GM12878 (cell line): ENCODE measurements at regions not wholly inside any gene's neighbourhood (a gene's known extent, or its start where the extent isn't known, plus 50 kb on each side); places are given as distances from the start of the nearest gene placed in this dataset.

ENCODE experiments used
- ATAC-seq: fragments of 200-7000 bp; cut with Tn5 transposase; 3 replicates; pipeline ENCODE4 v1.9.1; 2020; ENCODE audit warnings: mild to moderate bottlenecking, moderate library complexity
- BruUV-seq: library from RNA; stranded (reverse); fragments of 400-500 nt; replicated peaks from 2 replicates; lab custom pipeline; 2021; lab: Mats Ljungman, UMichigan
- CTCF ChIA-PET: fragments of 300-600 bp; sonication (Branson Sonifier 250); formaldehyde crosslinking; extraction: SDS; loops from one replicate; lab custom pipeline; 2021; ENCODE audit warnings: inconsistent platforms; lab: Yijun Ruan, JAX
- POLR2A ChIA-PET: fragments of 350-600 bp; formaldehyde crosslinking; extraction: SDS; loops from one replicate; lab custom pipeline; 2021; ENCODE audit warnings: inconsistent platforms; lab: Charles Lee
- RAD21 ChIA-PET: fragments of 300-600 bp; sonication (Branson Sonifier 250); formaldehyde crosslinking; loops from one replicate; lab custom pipeline; 2023; ENCODE audit warnings: antibody characterized with exemption; ENCODE audit not compliant: unreplicated experiment; lab: Charles Lee
- SMC1A ChIA-PET: fragments of 300-600 bp; sonication (Branson Sonifier 250); formaldehyde crosslinking; loops from one replicate; lab custom pipeline; 2023; ENCODE audit not compliant: unreplicated experiment, uncharacterized antibody; lab: Charles Lee
- DNase-seq: peaks from one replicate; pipeline ENCODE4 v3.0.0-alpha.2; 2011; ENCODE audit warnings: low read depth, low spot score
- FAIRE-seq: peaks from 3 replicates; lab custom pipeline; 2011; peaks lifted over from hg19 to GRCh38; lab: Jason Lieb, UNC
- H2AFZ ChIP-seq: 2 replicates; pipeline ENCODE4 v1.6.0; 2011; ENCODE audit warnings: low read depth, low read length, control low read depth; ENCODE audit not compliant: control insufficient read depth
- H3K27ac ChIP-seq: 2 replicates; pipeline ENCODE4 v1.5.1; 2011; ENCODE audit warnings: control low read depth; ENCODE audit not compliant: control insufficient read depth, insufficient read depth
- H3K27me3 ChIP-seq, 2 experiments: replicated peaks in 1 of 2; 2 replicates each; pipeline versions ENCODE4 v1.6.0 to v1.6.1; 2011; ENCODE audit warnings: low read length in 1 of 2; ENCODE audit not compliant: control insufficient read depth in 2 of 2, insufficient read depth in 2 of 2
- H3K36me3 ChIP-seq, 2 experiments: 2 replicates each; pipeline ENCODE4 v1.5.1; 2011; ENCODE audit warnings: low read length in 1 of 2; ENCODE audit not compliant: control insufficient read depth in 2 of 2, insufficient read depth in 2 of 2
- H3K4me1 ChIP-seq: 2 replicates; pipeline ENCODE4 v1.6.1; 2011; ENCODE audit warnings: mild to moderate bottlenecking, low read length, moderate library complexity, mixed read lengths; ENCODE audit not compliant: control insufficient read depth, insufficient read depth
- H3K4me2 ChIP-seq: 2 replicates; pipeline ENCODE4 v1.6.0; 2011; ENCODE audit warnings: control low read depth; ENCODE audit not compliant: control insufficient read depth, insufficient read depth
- H3K4me3 ChIP-seq: fragments of 200-600 bp; sonication (generic); 2 replicates; pipeline ENCODE4 v1.5.1; 2016
- H3K79me2 ChIP-seq: 2 replicates; pipeline ENCODE4 v1.6.0; 2011; ENCODE audit warnings: low read length; ENCODE audit not compliant: control insufficient read depth, insufficient read depth
- H3K9ac ChIP-seq: 2 replicates; pipeline ENCODE4 v1.8.0; 2011; ENCODE audit warnings: low read length, control low read depth, mixed read lengths; ENCODE audit not compliant: control insufficient read depth, insufficient read depth
- H3K9me3 ChIP-seq: replicated peaks from 3 replicates; pipeline ENCODE4 v1.5.1; 2011; ENCODE audit warnings: mild to moderate bottlenecking, low read length; ENCODE audit not compliant: control insufficient read depth, insufficient read depth
- H4K20me1 ChIP-seq: 2 replicates; pipeline ENCODE4 v1.6.0; 2011; ENCODE audit not compliant: control insufficient read depth, insufficient read depth
- CHD1 ChIP-seq: IDR thresholded peaks from 2 replicates; pipeline ENCODE4 v1.6.1; 2012; ENCODE audit warnings: low read depth, low read length, improper control_type of control experiment
- CREB1 ChIP-seq: IDR thresholded peaks from 2 replicates; pipeline ENCODE4 v1.6.1; 2012; ENCODE audit warnings: low read depth, mild to moderate bottlenecking, inconsistent platforms
- ELK1 ChIP-seq: IDR thresholded peaks from 2 replicates; pipeline ENCODE4 v1.6.1; 2012; ENCODE audit warnings: low read depth, low read length, improper control_type of control experiment
- HDAC6 ChIP-seq: fragments of 200-600 bp; sonication (generic); IDR thresholded peaks from one replicate; pipeline ENCODE4 v1.8.0; 2017; ENCODE audit warnings: antibody characterized with exemption; ENCODE audit not compliant: unreplicated experiment
- MEF2B ChIP-seq: fragments of 450-650 bp; IDR thresholded peaks from 2 replicates; pipeline ENCODE4 v1.6.1; 2018; ENCODE audit warnings: mild to moderate bottlenecking, moderate library complexity; ENCODE audit not compliant: partially characterized antibody, poor library complexity, severe bottlenecking
- RFX5 ChIP-seq: IDR thresholded peaks from 2 replicates; pipeline ENCODE4 v1.6.1; 2011; ENCODE audit warnings: low read depth, low read length, improper control_type of control experiment
- STAT1 ChIP-seq: fragments of 450-650 bp; conservative IDR thresholded peaks from 2 replicates; pipeline ENCODE4 v1.6.1; 2014; ENCODE audit warnings: antibody characterized with exemption, mild to moderate bottlenecking
- WGBS: methylation state at CpG from one replicate; pipeline ENCODE4 v1.1.6; 2016; ENCODE audit warnings: low lambda C conversion rate; ENCODE audit not compliant: insufficient replicate concordance, insufficient coverage; ENCODE audit errors: missing lambda C conversion rate; 5-methylcytosine and 5-hydroxymethylcytosine counted together
- in situ Hi-C: fragments of 300-500 bp; cut with MboI; formaldehyde crosslinking; loops from 9 replicates; pipeline ENCODE4 v1.14.3; 2018; ENCODE audit warnings: mixed read lengths
- intact Hi-C: fragments of 100-400 bp; cut with micrococcal nuclease; formaldehyde crosslinking; loops from one replicate; pipeline ENCODE4 v1.14.2; 2022; ENCODE audit not compliant: unreplicated experiment

GRCh38 chr18:10261344-10262276 is 192.8 kb upstream of the APCDD1 start:
- RAD21 ChIA-PET, result no interaction called here
- WGBS, result 3% methylated on average over 5 of the region's 5 CpGs
- ATAC-seq, result no peak

More at GRCh38 chr18:10261344-10262276, 192.8 kb upstream of the APCDD1 start:
- ChIA-PET SMC1A (interaction anchor here (1.0 to 1.3 kb wide), 2 partner anchors 10 to 229 kb away, joined by 3 read pairs; no protein-coding TSS in a partner anchor), CTCF (no interaction called here), POLR2A (no interaction called here)
- no TSS peak for BruUV-seq
- H3K9ac ChIP-seq, result no peak overlapping the region
- TF ChIP-seq CHD1, result no peak
- TF ChIP-seq HDAC6, result no peak
- no peak for TF ChIP-seq ELK1
- no peak for TF ChIP-seq STAT1
- TF ChIP-seq CREB1, result no peak
- no peak for TF ChIP-seq RFX5
- no peak for TF ChIP-seq MEF2B
- DNase-seq (no peak), FAIRE-seq (no peak)
- no peak overlapping the region for H3K27ac ChIP-seq
- no peaks in the 10 kb centered on the region for H4K20me1 ChIP-seq
- peaks cover 4% of the 10 kb centered on the region for H3K4me1 ChIP-seq
- H3K36me3 ChIP-seq, result no peaks in the 10 kb centered on the region
- no peaks in the 10 kb centered on the region; the same call in 1 of the 3 replicates for H3K9me3 ChIP-seq
- no peak overlapping the region; the same call in 1 of the 2 replicates for H3K4me2 ChIP-seq
- H3K4me3 ChIP-seq, result no peak overlapping the region
- in situ Hi-C loops (no loop called here), intact Hi-C loops (loop anchor here (10.0 kb wide), 1 partner anchor 57 kb away; no protein-coding TSS in a partner anchor)
- no peaks in the 10 kb centered on the region for H3K79me2 ChIP-seq
- H2AFZ ChIP-seq, result no peak overlapping the region; the same call in 1 of the 2 replicates
- no peaks in the 10 kb centered on the region for H3K27me3 ChIP-seq
